GM18861 (cell line): ENCODE measurements at regions not wholly inside any gene's neighbourhood (a gene's known extent, or its start where the extent isn't known, plus 50 kb on each side); places are given as distances from the start of the nearest gene placed in this dataset.
"Not testable (repeated sequence)": the region's sequence is repeated elsewhere in the genome, so short reads cannot be mapped to it uniquely, and the experiment has no call there.

Source experiments
- ATAC-seq: cut with Tn5 transposase; IDR thresholded peaks from one replicate; pipeline ENCODE4 v1.9.1; 2021; ENCODE audit not compliant: unreplicated experiment

DNA sequence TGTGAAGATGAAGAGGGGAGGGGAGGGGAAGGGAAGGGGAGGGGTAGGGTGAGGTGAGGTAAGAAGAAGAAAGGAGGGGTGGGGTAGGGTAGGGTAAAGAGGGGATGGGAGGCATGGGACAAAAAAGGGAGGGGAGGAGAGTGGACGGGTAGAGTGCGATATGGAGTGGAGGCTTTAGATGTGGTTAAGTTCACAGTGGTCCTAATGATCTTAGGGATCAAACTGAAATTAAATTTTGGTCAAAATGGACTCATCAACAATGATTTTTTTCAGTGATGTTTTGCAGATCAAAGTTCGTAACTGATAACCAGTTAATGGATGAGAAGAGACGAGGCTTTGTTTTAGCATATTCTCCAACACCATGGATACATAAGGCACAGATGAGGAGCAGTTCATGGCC is 513.9 kb upstream of the ACVR2A start:
- no peak for ATAC-seq

DNA sequence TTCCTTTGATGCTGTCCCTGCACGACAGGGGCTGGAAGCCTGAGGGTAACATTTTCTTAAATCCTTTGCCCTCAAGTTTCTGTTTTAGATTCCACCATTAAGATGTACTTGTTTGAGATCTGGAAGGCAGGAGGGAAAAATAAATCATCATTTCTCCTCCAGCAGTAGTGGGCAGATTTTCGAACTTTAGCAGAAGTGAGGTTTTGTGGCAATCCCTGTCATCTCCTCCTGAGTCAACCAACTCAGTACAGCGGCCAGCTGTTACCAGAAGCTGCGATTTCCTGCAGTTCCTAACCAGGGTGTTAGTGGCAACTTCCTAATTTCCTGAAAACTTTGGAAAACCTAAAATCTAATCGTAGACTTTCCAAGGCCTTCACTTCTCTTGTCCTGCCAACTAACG is 517.2 kb upstream of the ACVR2A start:
- no peak for ATAC-seq

DNA sequence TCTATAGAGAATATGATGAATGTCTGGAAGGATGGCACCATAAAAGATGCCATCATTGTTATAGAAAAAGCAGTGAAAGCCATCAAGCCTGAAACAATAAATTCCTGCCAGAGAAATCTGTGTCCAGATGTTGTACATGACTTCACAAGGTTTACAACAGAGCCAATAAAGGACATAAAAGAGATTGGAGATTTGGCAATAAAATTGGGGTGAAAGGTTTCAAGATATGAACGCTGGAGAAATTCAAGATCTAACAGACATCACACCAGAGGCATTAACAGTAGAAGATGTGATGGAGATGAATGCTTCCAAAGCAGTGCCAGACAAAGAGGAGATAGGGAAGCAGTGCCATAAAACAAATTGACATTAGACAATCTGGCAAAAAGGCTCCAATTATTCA is 518.8 kb upstream of the ACVR2A start:
- ATAC-seq, result no peak

- no peak for ATAC-seq
These were observed 524.7 kb upstream of the ACVR2A start for GRCh38 chr2:147320146-147320545.

DNA sequence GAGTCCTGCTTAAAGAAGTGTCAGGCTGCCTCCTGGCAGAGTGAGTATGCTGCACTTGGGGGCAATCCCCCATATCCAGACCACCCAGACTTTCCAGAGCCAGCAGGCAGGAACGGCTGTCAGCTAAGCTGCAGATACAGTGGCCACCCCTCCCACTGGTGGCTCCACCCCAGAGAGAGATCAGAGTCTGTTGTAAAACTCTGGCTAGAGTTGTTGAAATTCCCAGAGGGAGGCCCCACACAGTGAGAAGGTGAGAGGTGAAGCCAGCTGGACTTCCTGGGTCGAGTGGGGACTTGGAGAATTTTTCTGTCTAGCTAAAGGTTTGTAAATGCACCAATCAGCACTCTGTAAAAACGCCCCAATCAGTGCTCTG is 533.8 kb upstream of the ACVR2A start:
- ATAC-seq, result no peak

DNA sequence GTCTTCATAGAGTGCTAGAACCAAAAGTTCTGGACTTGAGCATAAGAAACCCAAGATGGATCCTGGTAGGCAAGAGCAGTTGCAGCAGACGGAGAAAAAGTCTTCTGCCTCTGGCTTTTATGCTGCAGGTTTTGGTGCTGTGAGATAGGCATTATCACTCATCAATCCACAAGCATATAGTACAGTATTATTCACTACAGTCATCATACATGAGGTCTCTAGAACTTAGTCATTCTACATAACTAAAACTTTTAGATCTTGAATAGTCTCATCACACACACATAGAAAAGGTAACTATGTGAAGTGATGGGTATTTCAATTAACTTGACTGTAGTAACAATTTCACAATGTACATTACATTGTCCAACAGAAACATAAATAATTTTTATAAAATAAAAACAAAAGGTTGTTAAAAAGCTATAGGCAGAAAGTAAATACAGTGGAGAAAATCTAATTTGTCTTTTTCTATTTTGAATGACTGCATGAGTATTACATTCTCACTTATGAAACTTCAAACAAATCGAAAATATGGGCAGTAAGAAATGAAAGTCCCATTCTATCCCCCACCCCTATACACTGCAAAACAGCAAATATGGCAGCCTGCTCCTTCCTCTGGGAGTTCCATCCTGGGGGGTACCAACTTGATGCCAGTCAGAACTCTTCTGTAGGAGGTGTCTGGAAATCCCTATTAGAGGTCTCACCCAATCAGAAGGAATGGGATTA is 534.3 kb upstream of the ACVR2A start:
- no peak for ATAC-seq

GRCh38 chr2:147297820-147298219 is 547.0 kb upstream of the ACVR2A start:
- ATAC-seq, result peak; percentile 96

DNA sequence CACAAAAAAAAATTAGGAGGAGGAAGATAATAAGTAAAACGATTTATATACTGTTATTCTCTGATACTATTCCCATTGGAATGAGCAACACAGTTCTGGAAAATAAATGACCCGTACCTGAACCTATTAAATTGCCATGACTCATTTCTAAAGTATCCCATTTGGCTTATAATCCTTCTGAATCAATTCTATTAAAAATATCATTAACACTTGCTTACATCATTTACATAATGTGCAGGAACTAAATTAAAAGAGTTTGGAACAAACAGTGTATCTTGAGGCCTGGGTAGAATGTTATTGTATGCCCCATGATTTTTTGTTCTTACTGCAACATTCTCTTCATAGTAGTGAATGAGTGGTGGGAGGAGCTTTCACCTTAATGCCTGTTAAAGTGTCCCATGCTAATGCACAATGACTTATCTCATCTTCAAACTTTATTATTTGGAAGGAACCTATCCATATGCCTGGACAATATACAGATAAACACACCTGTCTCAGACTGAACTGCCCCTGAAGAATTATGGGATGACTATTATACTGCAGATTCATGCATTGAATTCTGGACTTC is 549.9 kb upstream of the ACVR2A start:
- ATAC-seq, result no peak

DNA sequence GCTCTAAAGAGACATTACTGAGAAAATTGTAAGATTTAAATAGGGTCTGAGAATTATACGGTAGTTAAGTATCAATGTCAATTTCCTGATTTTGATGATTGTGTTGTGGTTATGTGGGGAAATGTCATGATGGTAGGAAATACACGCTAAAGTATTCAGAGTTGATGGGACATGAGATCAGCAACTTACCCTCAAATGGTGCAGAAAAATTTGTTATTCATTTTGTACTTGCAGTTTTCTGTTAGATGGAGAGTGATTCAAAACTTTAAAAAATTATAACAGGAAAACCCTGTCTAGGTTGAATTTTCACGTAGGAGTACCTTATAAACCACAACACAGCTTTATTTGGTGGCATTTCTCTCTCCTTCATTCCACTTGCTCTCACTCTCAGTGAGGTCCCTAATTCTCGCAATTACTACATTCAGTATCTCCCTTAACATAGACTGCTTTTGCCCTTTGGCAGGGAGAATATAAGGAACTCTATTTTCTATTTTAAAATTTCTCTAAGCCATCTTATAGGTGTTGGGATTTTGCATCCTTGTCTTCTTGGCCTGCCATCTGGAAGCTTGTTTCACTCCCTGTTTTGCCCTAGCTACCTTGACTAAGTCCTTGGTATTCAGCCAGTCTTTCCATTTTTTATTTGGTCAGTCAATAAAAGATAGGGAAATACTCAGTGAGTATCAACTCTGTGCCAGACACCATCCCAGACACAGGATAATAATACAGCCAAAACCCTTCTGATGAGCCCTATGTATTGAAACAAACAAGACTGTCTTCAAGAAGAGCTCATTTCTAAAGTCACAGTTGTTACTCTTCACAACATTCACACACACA is 550.6 kb upstream of the ACVR2A start:
- no peak for ATAC-seq

- no peak for ATAC-seq
These were observed 556.7 kb upstream of the ACVR2A start for GRCh38 chr2:147288131-147288530.

DNA sequence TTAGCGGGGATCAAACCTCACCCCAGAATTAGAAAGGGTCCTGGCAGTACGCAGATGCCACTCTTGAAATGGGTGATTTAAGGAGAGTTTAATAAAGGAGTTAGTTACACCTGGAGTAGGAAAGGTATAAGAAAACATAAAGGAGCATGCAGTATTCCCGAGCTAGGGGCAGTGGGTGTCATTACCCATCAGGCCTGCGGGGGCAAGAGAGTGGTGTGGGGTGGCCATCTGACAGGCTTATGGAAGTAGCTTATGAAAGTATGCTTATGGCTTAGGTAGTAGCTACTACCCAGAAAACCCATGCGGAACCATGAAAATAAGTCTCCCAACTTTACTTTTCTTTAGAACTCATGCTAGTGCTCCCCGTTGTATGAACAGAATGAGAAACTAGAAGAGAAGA is 568.9 kb upstream of the ACVR2A start:
- no peak for ATAC-seq

DNA sequence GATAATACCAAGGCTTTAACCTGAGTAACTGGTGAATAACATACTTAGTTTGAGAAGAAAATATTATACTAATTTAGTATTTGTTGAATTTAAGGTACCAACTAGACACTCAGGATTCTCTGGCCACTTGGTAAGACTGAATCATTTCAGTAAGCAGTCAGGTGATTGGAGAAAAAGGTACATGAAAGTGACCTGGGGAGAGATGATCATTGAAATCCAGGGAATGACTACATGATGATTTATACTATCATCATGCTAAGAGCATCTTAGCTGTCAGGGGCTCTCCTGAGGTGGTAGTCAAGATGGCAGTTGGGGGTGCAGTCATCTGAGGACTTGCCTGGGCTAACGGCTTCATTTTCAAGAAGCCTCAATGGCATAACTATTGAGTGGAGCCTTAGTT is 571.2 kb upstream of the ACVR2A start:
- ATAC-seq, result no peak

DNA sequence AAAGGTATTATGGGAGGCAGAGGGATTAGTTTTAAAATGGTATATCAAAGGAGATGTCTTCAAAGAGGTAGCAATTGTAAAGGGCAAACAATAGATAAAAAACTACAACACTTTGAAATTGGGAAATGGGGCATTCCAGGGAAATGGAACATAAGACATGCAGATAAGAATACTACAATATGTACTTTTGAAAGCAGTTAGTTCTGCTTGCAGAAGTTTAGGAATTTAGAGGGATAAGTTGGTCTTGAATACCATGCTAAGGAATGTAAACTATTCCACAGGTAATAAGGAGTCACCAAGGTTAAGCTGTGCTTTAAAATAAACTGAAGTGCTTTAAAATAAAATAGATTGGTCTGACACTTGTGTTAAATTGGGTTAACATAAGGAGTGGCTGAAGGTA is 571.7 kb upstream of the ACVR2A start:
- no peak for ATAC-seq

DNA sequence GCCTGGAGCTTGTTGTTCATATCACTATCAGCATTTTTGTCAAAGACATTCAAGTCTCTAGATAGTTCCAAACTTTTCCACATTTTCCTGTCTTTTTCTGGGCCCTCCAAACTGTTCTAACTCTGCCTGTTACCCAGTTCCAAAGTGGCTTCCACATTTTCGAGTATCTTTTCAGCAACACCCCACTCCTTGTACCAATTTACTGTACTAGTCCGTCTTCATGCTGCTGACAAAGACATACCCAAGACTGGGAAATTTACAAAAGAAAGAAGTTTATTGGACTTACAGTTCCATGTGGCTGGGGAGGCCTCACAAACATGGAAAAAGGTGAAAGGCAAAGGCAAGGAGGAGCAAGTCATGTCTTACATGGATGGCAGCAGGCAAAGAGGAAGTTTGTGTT is 575.2 kb upstream of the ACVR2A start:
- ATAC-seq, result not testable (repeated sequence)

DNA sequence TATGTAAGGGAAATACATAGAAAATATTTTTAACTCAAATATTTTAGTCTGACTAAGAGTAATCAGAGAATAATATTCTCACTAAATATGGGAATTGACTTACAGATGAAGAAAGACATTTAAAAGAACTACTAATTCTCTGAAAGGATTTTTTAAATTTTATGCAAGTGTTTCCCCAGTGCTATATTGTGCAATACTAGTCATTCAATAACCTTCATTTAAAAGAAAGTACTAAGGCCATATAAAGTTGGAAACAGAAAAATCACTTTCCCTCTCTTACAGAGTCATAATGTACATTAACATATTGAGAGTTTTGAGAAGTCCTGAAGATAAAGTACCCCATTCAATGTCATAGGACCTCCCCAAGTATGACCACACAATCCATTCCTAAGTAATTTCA is 584.6 kb upstream of the ACVR2A start:
- no peak for ATAC-seq

GRCh38 chr2:147255812-147256211 is 589.0 kb upstream of the ACVR2A start:
- ATAC-seq, result no peak

- peak; percentile 88 for ATAC-seq
These were observed 594.0 kb upstream of the ACVR2A start for GRCh38 chr2:147250652-147251356.

- no peak for ATAC-seq
These were observed 597.1 kb upstream of the ACVR2A start for GRCh38 chr2:147247749-147248148.

- ATAC-seq, result no peak
These were observed 602.4 kb upstream of the ACVR2A start for GRCh38 chr2:147242445-147242844.

DNA sequence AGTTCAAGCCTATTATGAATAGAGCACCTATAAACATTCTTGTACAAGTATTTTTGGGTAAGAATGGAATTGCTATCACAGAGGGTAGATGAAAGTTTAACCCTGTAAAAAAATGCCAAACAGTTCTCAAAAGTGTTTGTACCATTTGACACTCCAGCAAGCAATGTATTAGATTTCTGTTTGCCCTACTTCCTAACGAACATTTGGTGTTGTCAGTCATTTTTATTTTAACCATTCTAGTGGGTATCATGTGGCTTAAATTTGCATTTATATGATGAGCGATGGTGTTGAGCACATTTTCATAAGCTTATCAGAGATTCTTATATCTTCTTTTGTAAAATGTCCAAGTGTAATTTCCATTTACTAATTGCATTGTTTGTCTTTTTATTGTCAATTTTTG is 608.2 kb upstream of the ACVR2A start:
- no peak for ATAC-seq

GRCh38 chr2:147232225-147232669 is 612.6 kb upstream of the ACVR2A start:
- ATAC-seq, result no peak

DNA sequence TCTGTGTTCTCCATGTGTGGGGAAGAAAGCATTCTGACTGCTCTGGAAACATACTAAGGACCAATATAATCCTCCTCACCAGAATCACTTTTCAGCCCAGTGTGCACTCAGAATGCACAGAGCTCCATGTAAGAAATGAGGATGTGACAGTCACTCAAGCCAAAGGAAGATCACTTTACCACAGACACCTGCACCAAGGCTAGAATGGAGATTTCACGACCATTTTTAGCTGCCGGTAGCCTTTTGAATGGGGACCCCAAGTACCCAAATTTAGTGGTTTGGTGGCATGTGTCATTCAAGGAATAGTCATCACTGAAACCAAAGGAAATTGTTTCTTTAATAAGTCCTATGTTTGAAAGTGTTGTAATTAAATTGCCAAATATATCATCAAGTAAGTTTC is 613.2 kb upstream of the ACVR2A start:
- no peak for ATAC-seq
